Body of pancreas (tissue), 4 donors: ENCODE measurements at regions not wholly inside any gene's neighbourhood (a gene's known extent, or its start where the extent isn't known, plus 50 kb on each side); places are given as distances from the start of the nearest gene placed in this dataset.

Experiments used
- POLR2A ChIP-seq, 3 donors: fragments of 450-650 bp; IDR thresholded peaks; one replicate each; pipeline ENCODE4 v1.6.1; 2016; ENCODE audit warnings: antibody characterized with exemption in 3 of 3, mild to moderate bottlenecking in 2 of 3
- TF ChIP-seq, protein P1 (sequence below), 7 experiments: fragments of 450-650 bp in 4 of 7; fragments of 200-600 bp in 3 of 7; sonication (generic) in 3 of 7; IDR thresholded peaks; one replicate each; pipeline ENCODE4 v1.5.1; 2016 to 2019; ENCODE audit warnings: antibody characterized with exemption in 7 of 7

GRCh38 chr4:126405369-126405982, 1090.7 kb downstream of the FAT4 start:
- TF ChIP-seq, protein P1, sequence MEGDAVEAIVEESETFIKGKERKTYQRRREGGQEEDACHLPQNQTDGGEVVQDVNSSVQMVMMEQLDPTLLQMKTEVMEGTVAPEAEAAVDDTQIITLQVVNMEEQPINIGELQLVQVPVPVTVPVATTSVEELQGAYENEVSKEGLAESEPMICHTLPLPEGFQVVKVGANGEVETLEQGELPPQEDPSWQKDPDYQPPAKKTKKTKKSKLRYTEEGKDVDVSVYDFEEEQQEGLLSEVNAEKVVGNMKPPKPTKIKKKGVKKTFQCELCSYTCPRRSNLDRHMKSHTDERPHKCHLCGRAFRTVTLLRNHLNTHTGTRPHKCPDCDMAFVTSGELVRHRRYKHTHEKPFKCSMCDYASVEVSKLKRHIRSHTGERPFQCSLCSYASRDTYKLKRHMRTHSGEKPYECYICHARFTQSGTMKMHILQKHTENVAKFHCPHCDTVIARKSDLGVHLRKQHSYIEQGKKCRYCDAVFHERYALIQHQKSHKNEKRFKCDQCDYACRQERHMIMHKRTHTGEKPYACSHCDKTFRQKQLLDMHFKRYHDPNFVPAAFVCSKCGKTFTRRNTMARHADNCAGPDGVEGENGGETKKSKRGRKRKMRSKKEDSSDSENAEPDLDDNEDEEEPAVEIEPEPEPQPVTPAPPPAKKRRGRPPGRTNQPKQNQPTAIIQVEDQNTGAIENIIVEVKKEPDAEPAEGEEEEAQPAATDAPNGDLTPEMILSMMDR (IDR thresholded peaks at IDR 0.05): peak in 4 of 7 experiments; percentile 9 to 23 (median 16)
- no peak for TF ChIP-seq POLR2A (IDR thresholded peaks at IDR 0.05)
